ENCODE measurements at regions not wholly inside any gene's neighbourhood (a gene's known extent, or its start where the extent isn't known, plus 50 kb on each side); places are given as distances from the start of the nearest gene placed in this dataset.

GRCh38 chr11:70522309-70522592, 123.9 kb downstream of the CTTN start:
- no peak for TF ChIP-seq CTCF (conservative IDR thresholded peaks at IDR 0.05; ENCODE audit: low read depth, low read length)
- no peak for TF ChIP-seq EZH2 (IDR thresholded peaks at IDR 0.05; ENCODE audit: borderline replicate concordance, low read depth, low read length, poor library complexity, severe bottlenecking)

Measured in A673 (cell line).